H1 (cell line): ENCODE measurements at regions not wholly inside any gene's neighbourhood (a gene's known extent, or its start where the extent isn't known, plus 50 kb on each side); places are given as distances from the start of the nearest gene placed in this dataset.

Experiments
- CTCF ChIA-PET: fragments of 300-600 bp; sonication (Branson Sonifier 250); formaldehyde crosslinking; loops from one replicate; lab custom pipeline; 2021; ENCODE audit not compliant: partially characterized antibody; lab: Charles Lee
- POLR2A ChIA-PET: fragments of 300-600 bp; sonication (Branson Sonifier 250); formaldehyde crosslinking; loops from one replicate; lab custom pipeline; 2021; ENCODE audit warnings: inconsistent platforms; ENCODE audit not compliant: partially characterized antibody; lab: Charles Lee
- DNase-seq, 2 experiments: peaks; one replicate each; pipeline versions ENCODE4 v3.0.0 to v3.0.0-alpha.2; 2010 to 2022; ENCODE audit warnings: low spot score in 2 of 2, low read depth in 1 of 2, mixed read lengths in 1 of 2
- FAIRE-seq: peaks from 2 replicates; lab custom pipeline; 2011; peaks lifted over from hg19 to GRCh38; lab: Jason Lieb, UNC
- H2AFZ ChIP-seq: 2 replicates; pipeline ENCODE4 v1.8.1; 2012; ENCODE audit warnings: low read length, inconsistent platforms
- H2AK5ac ChIP-seq: 2 replicates; pipeline ENCODE4 v1.6.1; 2013; ENCODE audit warnings: low read depth, low read length
- H2BK120ac ChIP-seq: replicated peaks from 2 replicates; pipeline ENCODE3; 2013; ENCODE audit warnings: low read depth, low read length, inconsistent platforms
- H2BK12ac ChIP-seq: 2 replicates; pipeline ENCODE4 v1.6.1; 2013; ENCODE audit warnings: low read depth, low read length
- H2BK15ac ChIP-seq: 2 replicates; pipeline ENCODE4 v1.6.1; 2013; ENCODE audit warnings: low read length
- H2BK20ac ChIP-seq: 2 replicates; pipeline ENCODE4 v1.6.1; 2013; ENCODE audit warnings: low read length
- H2BK5ac ChIP-seq: 2 replicates; pipeline ENCODE4 v1.6.1; 2013; ENCODE audit warnings: low read depth, low read length
- H3K14ac ChIP-seq: 2 replicates; pipeline ENCODE4 v1.6.1; 2013; ENCODE audit warnings: inconsistent platforms; ENCODE audit not compliant: insufficient read length
- H3K18ac ChIP-seq: 2 replicates; pipeline ENCODE4 v1.6.1; 2013; ENCODE audit warnings: low read length; ENCODE audit errors: extremely low read depth
- H3K23ac ChIP-seq: 2 replicates; pipeline ENCODE4 v1.6.1; 2013; ENCODE audit warnings: inconsistent platforms; ENCODE audit not compliant: insufficient read length
- H3K23me2 ChIP-seq: 2 replicates; pipeline ENCODE4 v1.6.1; 2013; ENCODE audit warnings: low read depth, low read length
- H3K27ac ChIP-seq: 2 replicates; pipeline ENCODE4 v1.6.1; 2011; ENCODE audit warnings: low read depth, low read length, inconsistent platforms
- H3K27me3 ChIP-seq, 4 experiments: replicated peaks in 1 of 4; 1 replicate in 1 of 4; 2 replicates in 3 of 4; pipeline versions ENCODE4 v1.6.1 to v1.8.1; 2011 to 2013; ENCODE audit warnings: low read length in 3 of 4, mild to moderate bottlenecking in 3 of 4, inconsistent platforms in 2 of 4, mixed read lengths in 2 of 4, moderate library complexity in 1 of 4; ENCODE audit not compliant: control insufficient read depth in 3 of 4, insufficient read depth in 3 of 4; ENCODE audit errors: extremely low read depth in 1 of 4
- H3K36me3 ChIP-seq, 4 experiments: 2 replicates each; pipeline versions ENCODE4 v1.6.1 to v1.8.1; 2011 to 2013; ENCODE audit warnings: mild to moderate bottlenecking in 4 of 4, low read length in 3 of 4, moderate library complexity in 2 of 4, control low read depth in 1 of 4, inconsistent platforms in 1 of 4; ENCODE audit not compliant: insufficient read depth in 4 of 4, control insufficient read depth in 2 of 4
- H3K4ac ChIP-seq: replicated peaks from 2 replicates; pipeline ENCODE3; 2013; ENCODE audit warnings: low read length, low read depth, mixed read lengths, inconsistent platforms; ENCODE audit not compliant: insufficient read length
- H3K4me1 ChIP-seq, 4 experiments: replicated peaks in 1 of 4; 1 replicate in 1 of 4; 2 replicates in 3 of 4; pipeline versions ENCODE4 v1.6.1 to v1.8.1; 2011 to 2013; ENCODE audit warnings: low read length in 3 of 4, inconsistent platforms in 2 of 4, mixed read lengths in 1 of 4; ENCODE audit not compliant: insufficient read depth in 4 of 4, control insufficient read depth in 3 of 4
- H3K4me2 ChIP-seq, 2 experiments: 2 replicates each; pipeline versions ENCODE4 v1.6.1 to v1.8.1; 2011 to 2013; ENCODE audit warnings: low read depth in 2 of 2, low read length in 2 of 2, control low read depth in 1 of 2, inconsistent platforms in 1 of 2, mild to moderate bottlenecking in 1 of 2; ENCODE audit not compliant: insufficient read depth in 1 of 2
- H3K4me3 ChIP-seq, 4 experiments: fragments of 200-600, 300-600 bp in 1 of 4; sonication (generic), shearing (Covaris generic), sonication (Bioruptor Twin) in 1 of 4; 2 replicates each; pipeline versions ENCODE4 v1.5.1 to v1.8.1; 2011 to 2016; ENCODE audit warnings: low read length in 4 of 4, low read depth in 3 of 4, control low read depth in 2 of 4, inconsistent platforms in 2 of 4, mild to moderate bottlenecking in 2 of 4, mixed read lengths in 1 of 4, moderate library complexity in 1 of 4; ENCODE audit not compliant: insufficient read depth in 2 of 4; ENCODE audit errors: extremely low read depth in 1 of 4
- H3K56ac ChIP-seq: replicated peaks from 2 replicates; pipeline ENCODE3; 2013; ENCODE audit warnings: low read depth, mild to moderate bottlenecking, mixed read lengths, low read length, inconsistent platforms; ENCODE audit not compliant: insufficient read length
- H3K79me1 ChIP-seq: 2 replicates; pipeline ENCODE4 v1.6.1; 2013; ENCODE audit warnings: low read depth, low read length, control low read depth
- H3K79me2 ChIP-seq, 2 experiments: 2 replicates each; pipeline versions ENCODE4 v1.6.1 to v1.8.1; 2012 to 2013; ENCODE audit warnings: low read length in 2 of 2, mild to moderate bottlenecking in 2 of 2, inconsistent platforms in 1 of 2; ENCODE audit not compliant: insufficient read depth in 2 of 2, control insufficient read depth in 1 of 2
- H3K9ac ChIP-seq, 4 experiments: replicated peaks in 1 of 4; 1 replicate in 1 of 4; 2 replicates in 3 of 4; pipeline versions ENCODE4 v1.6.1 to v1.8.1; 2011 to 2013; ENCODE audit warnings: low read depth in 3 of 4, low read length in 3 of 4, control low read depth in 2 of 4, mild to moderate bottlenecking in 2 of 4, moderate library complexity in 2 of 4, inconsistent platforms in 1 of 4; ENCODE audit errors: extremely low read depth in 1 of 4
- H3K9me3 ChIP-seq, 2 experiments: 2 replicates each; pipeline versions ENCODE4 v1.6.1 to v1.8.1; 2012 to 2013; ENCODE audit warnings: mild to moderate bottlenecking in 2 of 2, moderate library complexity in 2 of 2, control low read depth in 1 of 2, inconsistent platforms in 1 of 2, low read depth in 1 of 2, low read length in 1 of 2, mixed read lengths in 1 of 2; ENCODE audit not compliant: insufficient read depth in 2 of 2
- H4K20me1 ChIP-seq, 2 experiments: replicated peaks in 1 of 2; 2 replicates each; pipeline versions ENCODE3 to v1.8.1; 2011 to 2013; ENCODE audit warnings: inconsistent platforms in 2 of 2, low read length in 2 of 2, mild to moderate bottlenecking in 1 of 2; ENCODE audit not compliant: insufficient read depth in 2 of 2, control insufficient read depth in 1 of 2
- H4K5ac ChIP-seq: 2 replicates; pipeline ENCODE4 v1.6.1; 2013; ENCODE audit warnings: low read length, low read depth, mixed read lengths, inconsistent platforms; ENCODE audit not compliant: insufficient read length
- H4K8ac ChIP-seq: 2 replicates; pipeline ENCODE4 v1.8.0; 2013; ENCODE audit warnings: mild to moderate bottlenecking, moderate library complexity, low read length, inconsistent platforms; ENCODE audit not compliant: insufficient read depth; ENCODE audit errors: extremely low read depth
- H4K91ac ChIP-seq: replicated peaks from 2 replicates; pipeline ENCODE3; 2013; ENCODE audit warnings: low read length, mixed read lengths, inconsistent platforms; ENCODE audit not compliant: insufficient read length
- BCL11A ChIP-seq, 2 experiments: IDR thresholded peaks; one replicate each; pipeline ENCODE4 v1.6.1; 2011; ENCODE audit warnings: low read depth in 2 of 2, low read length in 2 of 2, mild to moderate bottlenecking in 2 of 2
- E2F6 ChIP-seq: IDR thresholded peaks from 2 replicates; pipeline ENCODE4 v1.6.1; 2012; ENCODE audit warnings: inconsistent platforms
- EP300 ChIP-seq, 2 experiments: IDR thresholded peaks; 1 replicate in 1 of 2; 2 replicates in 1 of 2; pipeline ENCODE4 v1.6.1; 2011 to 2012; ENCODE audit warnings: low read depth in 2 of 2, low read length in 2 of 2, mild to moderate bottlenecking in 2 of 2, borderline replicate concordance in 1 of 2, inconsistent platforms in 1 of 2, moderate library complexity in 1 of 2
- POLR2AphosphoS5 ChIP-seq: IDR thresholded peaks from 2 replicates; pipeline ENCODE4 v1.6.1; 2011; ENCODE audit warnings: low read depth, low read length
- RBBP5 ChIP-seq: IDR thresholded peaks from 2 replicates; pipeline ENCODE4 v1.7.1; 2012; ENCODE audit warnings: low read depth, mild to moderate bottlenecking, inconsistent platforms, low read length, moderate library complexity, borderline replicate concordance
- SIN3A ChIP-seq, 2 experiments: IDR thresholded peaks in 1 of 2; conservative IDR thresholded peaks in 1 of 2; 2 replicates each; pipeline ENCODE4 v1.6.1; 2011 to 2012; ENCODE audit warnings: low read length in 2 of 2, improper control_type of control experiment in 1 of 2, low read depth in 1 of 2, mild to moderate bottlenecking in 1 of 2
- SUZ12 ChIP-seq: fragments of 200-600 bp; sonication (generic); IDR thresholded peaks from 2 replicates; pipeline ENCODE4 v1.6.1; 2012; ENCODE audit warnings: mild to moderate bottlenecking, inconsistent platforms, low read length, moderate library complexity, mixed read lengths
- WGBS, 2 experiments: shearing (Covaris generic) in 1 of 2; methylation state at CpG; one replicate each; pipeline versions ENCODE4 v1.1.6 to v1.1.7; 2013 to 2015; ENCODE audit warnings: low lambda C conversion rate in 2 of 2, mixed read lengths in 2 of 2, inconsistent platforms in 1 of 2, low coverage in 1 of 2, missing lambda C conversion rate in 1 of 2; ENCODE audit not compliant: insufficient replicate concordance in 2 of 2, insufficient coverage in 1 of 2, insufficient read length in 1 of 2; ENCODE audit errors: extremely low coverage in 1 of 2, missing lambda C conversion rate in 1 of 2; 5-methylcytosine and 5-hydroxymethylcytosine counted together
- TF ChIP-seq, protein P1 (sequence below): IDR thresholded peaks from 2 replicates; pipeline ENCODE4 v1.6.1; 2011; ENCODE audit warnings: low read length, improper control_type of control experiment

- H4K8ac ChIP-seq = no peak overlapping the region
- H3K4me3 ChIP-seq = no peak overlapping the region
- H2BK20ac ChIP-seq = no peak overlapping the region
- no peak overlapping the region for H2BK120ac ChIP-seq
- no peak overlapping the region for H4K5ac ChIP-seq
- no peak overlapping the region for H4K91ac ChIP-seq
- no peaks in the 10 kb centered on the region for H3K36me3 ChIP-seq
- DNase-seq (no peak), FAIRE-seq (no peak)
- no peak overlapping the region for H3K18ac ChIP-seq
- H3K27me3 ChIP-seq = no peaks in the 10 kb centered on the region
- 70% methylated on average over 4 of the region's 4 CpGs; no CpG with 5 or more reads in 1 of the 2 experiments for WGBS, 2 experiments
- H3K9ac ChIP-seq = no peak overlapping the region
- ChIA-PET CTCF (interaction anchor here (1.6 kb wide), 1 partner anchor 17 kb away, joined by 3 read pairs; no protein-coding TSS in a partner anchor), POLR2A (no interaction called here)
- H2BK5ac ChIP-seq = no peak overlapping the region
- TF ChIP-seq E2F6 (no peak), EP300 (IDR thresholded peaks at IDR 0.05; ENCODE audit: borderline replicate concordance in 1 of 2, low read depth in 2 of 2, low read length in 2 of 2) (no peak), BCL11A (IDR thresholded peaks at IDR 0.05; ENCODE audit: low read depth in 2 of 2, low read length in 2 of 2) (no peak), POLR2AphosphoS5 (no peak), SIN3A (conservative IDR thresholded peaks at IDR 0.05 in 1 of 2, IDR thresholded peaks at IDR 0.05 in 1 of 2; ENCODE audit: low read depth in 1 of 2, low read length in 2 of 2) (no peak), RBBP5 (no peak), SUZ12 (no peak)
- TF ChIP-seq, protein P1, sequence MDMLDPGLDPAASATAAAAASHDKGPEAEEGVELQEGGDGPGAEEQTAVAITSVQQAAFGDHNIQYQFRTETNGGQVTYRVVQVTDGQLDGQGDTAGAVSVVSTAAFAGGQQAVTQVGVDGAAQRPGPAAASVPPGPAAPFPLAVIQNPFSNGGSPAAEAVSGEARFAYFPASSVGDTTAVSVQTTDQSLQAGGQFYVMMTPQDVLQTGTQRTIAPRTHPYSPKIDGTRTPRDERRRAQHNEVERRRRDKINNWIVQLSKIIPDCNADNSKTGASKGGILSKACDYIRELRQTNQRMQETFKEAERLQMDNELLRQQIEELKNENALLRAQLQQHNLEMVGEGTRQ = no peak
- no peak overlapping the region for H2AFZ ChIP-seq
- no peak overlapping the region for H2BK12ac ChIP-seq
- H3K79me2 ChIP-seq = no peaks in the 10 kb centered on the region
- no peaks in the 10 kb centered on the region for H3K79me1 ChIP-seq
- H3K4ac ChIP-seq = no peak overlapping the region
- no peak overlapping the region for H3K14ac ChIP-seq
- no peak overlapping the region for H2BK15ac ChIP-seq
- H4K20me1 ChIP-seq = no peaks in the 10 kb centered on the region
- no peak overlapping the region for H3K56ac ChIP-seq
- H3K9me3 ChIP-seq = no peaks in the 10 kb centered on the region
- H3K27ac ChIP-seq = no peak overlapping the region
- H3K23me2 ChIP-seq = no peaks in the 10 kb centered on the region; the same call in 1 of the 2 replicates
- H2AK5ac ChIP-seq = no peak overlapping the region
- no peaks in the 10 kb centered on the region; a peak in 1 of 7 replicates for H3K4me1 ChIP-seq
- H3K23ac ChIP-seq = no peak overlapping the region
- no peak overlapping the region for H3K4me2 ChIP-seq
Observed at GRCh38 chr2:41546031-41546430, 501.8 kb upstream of the PKDCC start.
